ENCODE measurements at regions not wholly inside any gene's neighbourhood (a gene's known extent, or its start where the extent isn't known, plus 50 kb on each side); places are given as distances from the start of the nearest gene placed in this dataset.
"Not testable (repeated sequence)": the region's sequence is repeated elsewhere in the genome, so short reads cannot be mapped to it uniquely, and the experiment has no call there.

DNA sequence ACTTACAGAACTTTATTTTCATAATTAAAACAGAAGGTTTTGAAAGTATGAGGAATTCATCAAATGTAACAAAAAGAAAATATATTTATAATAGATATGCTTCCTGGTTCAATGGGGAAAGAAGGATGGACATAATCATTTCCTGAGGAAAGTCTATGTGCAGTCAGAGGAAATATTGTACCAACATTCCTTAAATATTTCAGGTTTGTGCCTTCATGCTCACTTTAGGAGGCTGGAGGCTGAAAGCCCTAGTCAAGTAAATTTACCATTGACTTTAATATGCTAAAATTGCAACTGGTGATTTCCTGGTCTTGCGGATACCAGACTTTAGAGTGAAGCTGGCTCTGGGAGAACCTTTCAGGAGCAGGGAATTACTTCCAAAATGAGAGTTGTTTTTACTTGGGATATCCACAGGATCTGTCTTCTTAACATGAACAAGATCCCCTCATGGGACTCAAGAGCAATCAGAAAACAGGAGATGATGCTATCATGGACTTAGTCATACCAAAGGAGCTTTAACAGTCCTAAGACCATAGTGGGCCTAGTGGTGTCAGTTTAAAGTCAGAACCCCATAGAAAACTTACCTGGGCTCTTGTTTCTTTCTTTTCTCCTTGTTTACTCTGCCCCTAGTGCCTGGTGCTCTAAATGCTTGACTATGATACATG, 762.8 kb upstream of the GRAMD2B start:
- no peak for DNase-seq

DNA sequence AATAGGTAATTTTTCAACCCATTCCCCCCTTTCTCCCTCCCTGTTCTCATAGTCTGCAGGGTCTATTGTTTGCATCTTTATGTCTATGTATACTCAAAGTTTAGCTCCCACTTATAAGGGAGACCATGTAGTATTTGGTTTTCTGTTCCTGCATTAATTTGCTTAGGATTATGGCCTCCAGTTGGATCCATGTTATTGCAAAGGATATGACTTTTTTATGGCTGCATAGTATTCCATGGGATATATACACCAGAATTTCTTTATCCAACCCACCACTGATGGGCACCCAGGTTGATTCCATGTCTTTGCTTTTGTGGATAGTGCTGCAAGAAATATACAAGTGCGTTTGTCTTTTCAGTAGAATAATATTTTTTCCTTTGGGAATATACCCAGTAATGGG, 761.6 kb upstream of the GRAMD2B start:
- DNase-seq, result no peak

DNA sequence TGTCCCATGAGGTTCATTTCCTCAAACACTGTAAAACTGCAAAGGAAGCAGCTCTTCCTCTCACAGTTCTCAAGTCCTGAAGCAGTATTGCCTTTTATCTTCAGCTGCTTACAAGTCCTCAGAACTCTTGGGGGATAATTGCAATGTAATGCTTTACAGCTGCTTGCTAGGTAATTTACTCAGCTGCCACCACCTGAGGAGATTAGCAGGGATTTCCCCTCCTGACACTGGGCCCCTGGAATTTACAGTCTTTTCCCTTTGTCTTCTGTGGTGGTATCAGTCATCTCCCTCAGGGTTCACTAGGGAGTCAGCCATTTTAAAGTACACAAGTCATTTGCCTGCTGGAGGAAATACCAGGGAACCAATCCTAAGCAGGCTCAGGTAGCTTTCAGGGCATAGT, 754.3 kb upstream of the GRAMD2B start:
- DNase-seq, result no peak

DNA sequence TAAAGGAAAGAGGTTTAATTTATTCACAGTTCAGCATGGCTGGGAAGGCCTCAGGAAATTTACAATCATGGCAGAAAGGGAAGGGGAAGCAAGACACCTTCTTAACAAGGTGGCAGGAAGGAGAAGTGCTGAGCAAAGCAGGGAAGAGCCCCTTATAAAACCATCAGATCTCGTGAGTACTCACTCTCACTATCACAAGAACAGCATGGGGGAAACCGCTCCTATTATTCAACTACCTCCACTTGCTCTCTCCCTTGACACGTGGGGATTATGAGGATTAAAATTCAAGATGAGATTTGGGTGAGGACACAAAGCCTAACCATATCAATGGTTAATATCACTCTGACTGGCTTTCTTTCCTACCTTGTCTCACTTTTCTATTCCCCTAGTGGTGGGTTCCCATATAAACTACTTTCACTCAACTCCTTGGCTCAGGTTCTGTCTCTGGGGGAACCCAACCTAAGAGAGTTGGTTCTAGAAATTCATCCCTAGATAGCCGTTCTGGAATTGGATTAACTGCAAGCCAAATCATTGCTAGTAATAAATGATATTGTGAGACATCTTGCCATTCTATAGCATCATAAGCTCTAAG, 749.8 kb upstream of the GRAMD2B start:
- no peak for DNase-seq

DNA sequence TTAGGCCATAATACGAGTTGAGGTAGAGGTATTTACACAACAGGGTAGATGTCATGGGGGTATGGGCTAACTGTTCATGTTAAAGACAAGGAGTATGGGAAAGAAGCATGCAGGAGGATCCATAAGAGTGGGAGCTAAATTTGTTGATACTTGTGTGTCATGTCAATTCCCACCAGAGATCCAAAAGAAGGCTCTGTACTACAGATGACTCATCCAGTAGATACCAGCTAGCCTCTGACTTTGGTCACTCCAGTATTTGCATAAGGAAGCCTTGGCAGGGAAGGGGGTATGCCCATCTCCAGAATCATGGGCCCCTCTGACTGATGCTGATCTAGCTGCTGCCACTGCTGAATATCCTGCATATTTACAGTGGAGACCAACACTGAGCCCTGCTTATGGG, 743.7 kb upstream of the GRAMD2B start:
- no peak for DNase-seq

DNA sequence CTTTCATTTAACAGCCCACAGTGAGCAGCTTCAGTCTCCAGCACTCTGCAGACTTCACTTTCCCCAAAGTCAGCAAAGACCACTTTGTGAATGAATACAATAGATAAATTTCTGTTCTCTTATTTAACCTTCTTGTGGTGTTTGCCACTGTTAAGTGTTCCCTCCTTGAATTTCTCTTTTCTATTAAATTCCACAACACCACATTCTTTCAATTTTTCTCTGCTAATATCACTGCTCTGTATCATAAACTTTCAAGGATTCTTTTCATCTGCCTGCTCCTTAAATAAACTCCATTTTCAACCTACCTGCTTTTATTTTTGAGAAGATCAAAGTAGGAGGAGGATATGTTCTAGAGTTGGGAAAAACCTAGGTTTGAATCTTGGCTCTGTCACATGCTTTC, 739.5 kb upstream of the GRAMD2B start:
- no peak for DNase-seq

DNA sequence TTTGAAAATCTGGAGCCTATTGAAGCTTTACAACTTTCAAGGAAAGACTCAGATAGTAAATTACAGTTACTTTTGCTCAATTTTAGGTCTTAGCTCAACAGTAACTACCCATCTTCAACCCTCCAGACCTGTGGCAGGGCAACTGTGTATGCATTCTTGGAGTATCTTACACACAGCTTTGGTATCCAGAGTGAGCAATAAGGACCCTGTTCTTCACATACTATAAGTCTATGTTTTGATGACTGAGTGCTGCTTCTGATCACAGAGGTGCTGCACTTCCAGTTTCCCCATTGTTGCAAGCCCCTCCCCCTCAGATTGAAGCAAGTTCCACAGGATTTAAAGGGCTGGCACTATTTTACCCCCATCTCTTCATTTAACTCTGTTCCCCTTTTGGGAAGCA, 737.4 kb upstream of the GRAMD2B start:
- no peak for DNase-seq

DNA sequence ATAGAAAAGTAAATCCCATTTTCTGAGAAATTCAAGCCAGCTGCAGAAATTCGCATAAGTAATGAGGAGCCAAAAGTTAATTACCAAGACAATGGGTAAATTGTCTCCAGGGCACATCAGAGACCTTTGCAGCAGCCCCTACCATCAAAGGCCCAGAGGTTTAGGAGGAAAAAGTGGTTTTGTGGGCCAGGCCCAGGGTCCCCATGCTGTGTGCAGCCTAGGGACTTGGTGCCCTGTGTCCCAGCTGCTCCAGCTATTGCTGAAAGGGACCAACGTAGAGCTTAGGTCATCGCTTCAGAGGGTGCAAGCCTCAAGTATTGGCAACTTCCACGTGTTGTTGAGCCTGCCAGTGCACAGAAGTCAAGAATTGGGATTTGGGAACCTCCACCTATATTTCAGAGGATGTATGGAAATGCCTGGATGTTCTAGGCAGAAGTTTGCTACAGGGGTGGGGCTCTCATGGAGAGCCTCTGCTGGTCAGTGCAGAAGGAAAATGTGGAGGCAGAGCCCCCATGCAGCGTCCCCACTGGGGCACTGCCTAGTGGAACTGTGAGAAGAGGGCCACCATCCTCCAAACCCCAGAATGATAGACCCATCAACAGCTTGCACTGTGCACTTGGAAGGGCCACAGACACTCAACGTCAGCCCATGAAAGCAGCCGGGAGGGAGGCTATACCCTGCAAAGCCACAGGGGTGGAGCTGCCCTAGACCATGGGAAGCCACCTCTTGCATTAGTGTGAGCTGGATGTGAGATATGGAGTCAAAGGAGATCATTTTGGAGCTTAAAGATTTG, 731.3 kb upstream of the GRAMD2B start:
- not testable (repeated sequence) for DNase-seq

DNA sequence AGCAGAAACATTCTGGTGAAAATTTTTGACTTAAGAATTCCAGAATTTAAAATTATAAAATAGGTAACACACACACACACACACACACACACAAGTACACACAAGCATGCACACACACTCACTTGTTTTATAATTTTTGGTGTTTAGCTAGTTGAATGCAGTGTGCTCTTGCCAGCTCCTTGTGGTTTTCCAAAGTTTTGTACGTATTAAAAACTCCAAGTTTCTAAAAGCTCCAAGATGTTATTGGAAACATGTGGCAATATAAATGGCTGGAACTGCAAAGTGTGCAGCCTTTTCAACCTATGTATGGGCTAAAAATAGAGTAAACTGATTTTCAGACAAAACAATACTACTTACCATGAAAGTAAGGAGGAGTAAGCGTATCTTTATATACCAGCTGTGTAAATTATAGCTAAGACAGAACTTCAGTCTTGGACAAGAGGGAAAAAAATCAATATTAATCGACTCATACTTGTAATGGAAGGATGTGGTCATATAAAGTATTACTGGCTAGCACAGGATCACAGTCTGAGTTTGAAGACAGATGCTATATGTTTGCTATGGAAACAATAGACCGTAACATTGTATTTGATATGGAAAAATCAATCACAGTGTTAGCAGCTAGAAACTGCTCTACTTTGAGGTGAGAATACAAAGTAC, 727.1 kb upstream of the GRAMD2B start:
- no peak for DNase-seq

DNA sequence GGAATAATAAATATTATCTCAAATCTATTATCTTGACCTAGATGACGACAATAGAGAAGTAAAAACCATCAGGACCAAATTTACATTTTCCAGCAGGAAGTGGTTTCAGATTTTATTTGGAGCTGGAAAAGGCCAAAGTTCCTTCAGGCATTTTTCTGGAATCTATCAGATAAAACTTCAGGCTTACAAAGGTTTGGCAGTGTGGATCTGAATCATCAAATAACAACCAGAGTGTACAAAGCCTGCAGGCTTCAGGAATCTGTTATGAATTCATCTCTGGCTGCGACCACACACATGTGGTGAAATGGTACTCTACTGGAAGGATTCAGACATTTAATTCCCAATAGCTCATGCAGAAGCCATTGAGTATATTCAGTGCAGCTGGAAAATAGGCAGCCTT, 726.4 kb upstream of the GRAMD2B start:
- DNase-seq, result no peak

DNA sequence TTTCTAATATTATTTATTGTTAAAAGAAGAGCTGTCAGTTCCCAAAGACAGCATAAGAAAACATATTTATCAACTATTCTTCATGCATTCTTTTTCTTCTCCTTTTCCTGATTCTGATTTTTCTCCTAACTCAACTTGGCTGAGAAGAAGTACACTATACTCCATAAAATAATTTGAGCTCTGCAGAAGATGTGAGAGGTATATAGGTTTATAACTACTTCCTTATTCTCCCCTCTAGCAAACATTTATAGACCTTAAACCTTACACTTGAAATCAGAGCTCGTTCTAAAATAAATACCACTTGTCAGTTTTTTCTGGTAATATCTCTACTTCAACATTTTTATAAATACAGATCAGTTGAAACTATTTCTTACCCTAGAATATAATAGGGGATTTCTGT, 724.8 kb upstream of the GRAMD2B start:
- DNase-seq, result no peak

DNA sequence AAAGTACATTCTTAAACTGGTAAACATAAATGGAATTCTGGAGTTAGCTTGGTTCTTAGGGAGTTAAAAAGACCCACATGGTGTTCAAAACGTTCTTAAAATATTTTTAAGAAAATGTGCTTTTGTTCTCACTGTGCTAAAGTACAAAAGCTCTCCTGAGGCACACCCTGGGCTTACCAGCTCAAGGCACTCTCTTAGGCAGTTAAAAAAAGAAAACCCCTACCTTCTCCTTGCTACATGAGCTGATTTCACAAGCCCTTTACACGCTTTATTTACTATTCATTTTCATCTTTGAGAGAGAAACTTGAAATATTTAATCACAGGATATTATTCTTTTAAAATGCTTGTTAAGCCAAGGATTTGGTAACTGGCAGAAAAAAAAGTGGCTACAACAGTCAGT, 723.3 kb upstream of the GRAMD2B start:
- DNase-seq, result no peak

DNA sequence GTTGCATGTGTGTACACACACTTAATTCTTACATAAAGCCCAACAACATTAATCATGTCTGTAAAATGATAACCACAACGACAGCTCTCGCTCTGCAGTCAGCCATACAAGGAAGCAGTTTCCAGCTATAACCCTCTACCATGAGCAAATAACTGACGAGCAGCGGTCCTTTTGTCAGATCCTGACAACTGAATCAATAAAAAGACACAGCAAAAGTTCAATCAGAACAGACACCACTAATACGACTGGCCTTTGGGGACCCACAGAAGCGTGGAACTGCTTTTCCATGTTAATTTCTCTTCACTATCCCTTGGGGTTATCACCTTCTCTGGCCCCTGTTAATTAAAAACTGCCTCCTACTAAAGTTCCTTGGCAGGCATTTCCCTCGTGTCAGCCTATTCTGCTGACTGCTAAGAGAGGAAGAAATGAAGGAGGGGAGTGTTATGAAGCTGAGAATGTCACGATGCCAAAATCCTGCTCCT, 722.8 kb upstream of the GRAMD2B start:
- DNase-seq, result no peak

DNA sequence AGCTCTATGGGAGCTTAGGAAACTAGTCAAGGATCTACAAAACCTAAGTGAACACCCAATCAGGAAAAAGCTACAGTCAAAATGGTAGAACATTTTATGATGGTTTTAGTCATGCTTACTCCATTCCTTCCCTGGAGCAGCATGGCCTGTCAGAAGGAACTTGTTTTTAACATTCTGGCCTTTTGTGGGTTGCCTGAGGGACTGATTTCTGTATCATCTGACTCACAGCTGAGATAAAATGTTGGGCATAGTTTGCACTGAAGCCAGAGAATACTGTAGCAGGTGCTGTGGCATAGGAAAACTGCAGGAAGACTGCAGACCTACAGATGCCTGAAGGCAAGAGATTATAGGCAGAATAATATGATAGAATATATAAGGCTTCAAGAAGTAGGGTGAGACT, 719.6 kb upstream of the GRAMD2B start:
- DNase-seq, result no peak

DNA sequence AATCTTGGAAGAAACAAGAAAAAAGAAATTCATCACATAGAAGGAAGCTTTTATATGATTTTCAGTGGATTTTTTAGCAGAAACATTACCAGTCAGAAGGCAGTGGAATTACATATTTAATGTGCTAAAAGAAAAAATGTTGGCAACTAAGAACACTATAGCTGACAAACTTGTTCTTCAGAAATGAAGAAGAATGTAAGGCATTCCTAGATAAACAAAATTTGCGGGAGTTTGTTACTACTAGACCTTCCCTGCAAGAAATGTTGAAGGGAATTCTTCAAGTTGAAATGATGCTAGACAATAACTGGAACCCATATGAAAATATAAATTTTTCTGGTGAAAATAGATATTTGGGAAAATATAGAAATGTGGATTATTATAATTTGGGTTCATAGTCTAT, 718.3 kb upstream of the GRAMD2B start:
- DNase-seq, result no peak

DNA sequence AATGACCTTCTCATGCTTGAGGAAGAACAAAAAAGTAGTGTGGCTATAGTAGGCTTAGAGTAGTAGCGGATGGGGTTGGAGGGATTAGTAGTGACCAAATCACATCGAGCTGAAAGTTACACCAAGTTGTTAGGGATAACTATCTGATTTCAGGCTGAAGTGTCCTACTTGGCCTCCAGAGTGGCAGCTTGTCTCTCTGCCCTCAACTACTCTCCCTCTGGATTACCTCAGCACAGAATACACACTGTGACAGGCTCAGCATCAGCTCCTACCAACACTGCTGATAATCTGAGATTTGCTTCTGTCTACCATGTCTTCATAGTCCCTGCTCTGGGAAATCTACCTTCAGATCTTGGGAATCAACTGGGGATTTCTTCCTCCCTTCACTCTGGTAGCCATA, 714.6 kb upstream of the GRAMD2B start:
- no peak for DNase-seq

DNA sequence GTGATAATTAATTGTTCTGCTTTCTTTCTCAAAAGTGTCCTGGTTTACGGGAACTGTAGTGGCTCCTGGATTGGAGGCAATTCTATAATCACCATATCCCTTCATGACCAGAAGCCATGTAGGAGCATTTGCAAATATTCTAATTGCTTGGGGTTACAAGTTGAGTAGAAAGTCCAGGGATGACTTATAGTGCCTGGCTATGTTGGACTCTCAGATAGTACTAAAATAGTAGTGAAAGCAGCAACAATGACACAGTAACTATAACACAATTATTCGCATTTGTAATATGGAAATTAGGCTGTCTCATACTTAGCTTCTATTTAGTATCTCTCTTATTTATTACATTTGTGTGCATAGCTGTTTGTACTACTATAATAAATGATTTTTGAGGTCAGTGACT, 712.5 kb upstream of the GRAMD2B start:
- DNase-seq, result no peak

DNA sequence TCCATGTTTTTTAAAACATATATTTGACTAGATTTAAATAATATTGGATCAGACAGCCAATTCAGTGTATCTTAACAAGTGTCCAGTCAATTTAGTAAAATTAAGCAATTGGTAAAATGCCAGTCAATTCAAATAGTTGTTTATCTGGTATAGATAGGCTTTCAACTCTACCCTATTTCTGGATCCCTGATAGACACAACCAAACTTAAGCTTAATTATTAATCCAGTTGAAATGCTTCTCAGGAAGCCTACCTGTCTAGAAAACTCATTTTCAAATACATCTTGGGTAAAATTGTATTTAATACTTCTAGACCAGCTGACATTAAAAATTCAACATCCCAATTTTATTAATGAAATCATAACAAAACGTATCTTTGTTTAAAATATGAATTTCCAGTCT, 710.8 kb upstream of the GRAMD2B start:
- DNase-seq, result no peak

DNA sequence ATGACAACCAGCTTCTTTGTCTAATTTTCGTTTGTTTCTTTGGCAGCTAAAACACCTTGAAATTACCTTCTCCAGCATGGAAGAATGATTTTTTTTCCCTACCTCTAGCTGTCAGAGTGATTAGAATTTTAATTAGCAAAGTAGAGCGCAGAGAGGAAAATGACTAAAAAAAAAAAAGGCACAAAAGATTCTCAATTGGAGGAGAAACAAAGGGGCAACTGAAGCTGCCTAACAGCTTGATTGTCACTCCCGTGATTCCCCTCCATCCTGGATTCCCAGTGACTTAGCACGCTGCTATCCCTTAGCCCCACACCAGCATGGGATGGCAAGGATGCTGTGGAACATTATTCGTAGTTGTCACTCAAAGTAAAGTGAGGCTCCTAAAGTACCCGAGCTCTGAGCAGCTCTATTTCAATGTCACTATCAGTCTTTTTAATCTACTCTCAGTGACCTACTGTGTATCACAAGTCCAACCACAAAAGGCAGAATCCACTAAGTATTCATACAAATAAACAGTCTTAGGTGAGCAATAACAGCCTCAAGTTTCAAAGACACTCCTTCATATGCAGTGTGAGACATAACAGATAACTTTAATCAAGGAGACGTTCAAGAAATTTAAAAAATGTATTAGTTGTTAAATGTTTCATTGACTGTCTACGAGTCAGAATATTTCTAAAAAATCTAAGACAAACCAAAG, 710.0 kb upstream of the GRAMD2B start:
- DNase-seq, result no peak

DNA sequence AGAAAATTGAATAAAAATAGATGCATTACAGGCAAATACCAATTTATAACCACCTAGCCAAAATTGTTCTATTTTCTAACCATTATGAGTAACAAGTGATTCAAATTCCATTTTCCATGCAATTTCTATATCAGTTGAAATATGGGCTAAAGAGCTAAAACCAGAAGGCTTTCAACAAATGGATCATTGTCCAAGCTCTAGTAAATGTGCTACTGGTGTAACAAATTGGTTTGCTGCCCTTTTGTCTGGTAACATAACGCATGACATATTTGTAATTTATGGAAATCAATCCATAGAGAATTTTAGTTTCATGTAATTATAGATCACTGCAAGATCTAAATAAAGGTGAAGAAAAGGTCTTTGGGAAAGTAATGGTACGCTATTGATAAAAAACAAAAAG, 708.0 kb upstream of the GRAMD2B start:
- DNase-seq, result no peak

DNA sequence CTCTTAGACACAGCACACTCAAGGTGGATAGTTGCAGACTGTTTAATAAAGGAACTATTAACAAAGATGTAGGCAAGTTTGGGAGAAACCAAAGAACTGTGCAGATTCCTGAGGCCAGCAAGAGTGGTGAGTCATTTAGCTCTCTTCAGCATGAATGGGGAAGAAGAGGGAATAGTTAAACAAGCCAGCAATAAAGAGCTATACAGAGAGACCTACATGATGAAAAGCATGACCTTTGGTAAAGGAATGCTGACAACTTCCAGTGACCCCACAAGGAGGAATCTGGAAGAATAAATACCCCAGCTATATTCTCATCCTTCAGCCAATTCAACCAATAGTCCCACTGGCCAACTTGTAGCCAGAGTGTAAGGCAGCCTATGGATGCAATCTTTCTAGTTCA, 706.0 kb upstream of the GRAMD2B start:
- no peak for DNase-seq

DNA sequence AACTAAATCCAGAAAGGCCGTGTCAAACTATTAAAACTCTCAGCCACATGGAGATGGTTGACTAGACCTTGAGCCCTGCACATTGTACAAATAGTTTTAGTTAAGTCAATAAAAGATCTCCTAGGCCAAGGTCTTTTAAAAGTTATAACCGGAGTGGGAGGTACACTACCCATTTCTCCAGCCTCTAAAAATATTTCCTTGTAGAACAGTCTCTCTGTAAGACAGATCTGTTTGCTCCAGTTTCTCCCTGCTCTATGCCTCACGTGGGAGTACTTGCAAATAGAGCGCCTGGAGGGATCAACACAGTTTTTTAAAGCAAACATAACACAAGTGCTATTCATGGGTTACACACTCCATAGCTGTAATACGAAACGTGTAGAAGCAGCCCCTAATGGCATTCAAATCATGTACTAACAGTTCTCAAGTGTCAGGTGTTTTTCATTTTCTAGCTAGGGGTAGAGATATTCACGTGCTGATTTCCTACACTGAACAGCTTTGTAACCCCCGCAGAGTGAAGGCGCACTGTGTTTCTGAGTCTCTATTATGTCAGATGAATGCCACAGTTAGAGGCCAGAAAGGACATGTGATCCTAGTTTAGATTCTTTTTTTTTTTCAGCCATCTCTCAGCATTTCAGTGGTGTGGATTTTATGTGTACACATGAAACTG, 703.4 kb upstream of the GRAMD2B start:
- DNase-seq, result no peak
